ENCODE measurements at regions not wholly inside any gene's neighbourhood (a gene's known extent, or its start where the extent isn't known, plus 50 kb on each side); places are given as distances from the start of the nearest gene placed in this dataset.

DNA sequence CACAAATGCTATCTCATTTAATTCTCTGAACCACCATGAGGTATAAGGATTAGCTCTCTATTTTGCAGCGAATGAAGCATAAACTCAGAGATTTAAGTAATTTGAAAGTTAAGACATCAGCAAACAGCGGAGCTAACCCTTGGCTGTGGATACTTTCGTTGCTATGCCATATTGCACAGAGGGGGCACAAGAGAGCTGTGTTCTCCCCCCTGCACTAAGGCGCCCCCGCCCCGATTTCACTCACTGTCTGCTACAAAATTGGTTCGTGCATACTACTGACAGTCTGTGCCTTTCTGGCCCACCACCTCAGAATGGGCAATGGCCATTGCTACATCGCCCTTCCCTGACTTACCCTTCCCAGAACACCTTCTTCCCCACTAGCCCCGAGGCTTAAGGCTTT lies 105.7 kb upstream of the OBI1 start:
- Histone ChIP-seq H3K27ac (no peak overlapping the region), H3K4me3 (no peak overlapping the region), H3K27me3 (peaks cover 0 to 11% (median 0%) of the 10 kb centered on the region in 7 donors), H3K4me1 (no peaks in the 10 kb centered on the region), H3K36me3 (no peaks in the 10 kb centered on the region), H3K9me3 (no peaks in the 10 kb centered on the region)
- intact Hi-C loops (cut with DNase I) = loop anchor here in 1 of 10 donors (5.0 kb wide), 1 partner anchor 362 kb away; no protein-coding TSS in a partner anchor
- TF ChIP-seq, protein P1, sequence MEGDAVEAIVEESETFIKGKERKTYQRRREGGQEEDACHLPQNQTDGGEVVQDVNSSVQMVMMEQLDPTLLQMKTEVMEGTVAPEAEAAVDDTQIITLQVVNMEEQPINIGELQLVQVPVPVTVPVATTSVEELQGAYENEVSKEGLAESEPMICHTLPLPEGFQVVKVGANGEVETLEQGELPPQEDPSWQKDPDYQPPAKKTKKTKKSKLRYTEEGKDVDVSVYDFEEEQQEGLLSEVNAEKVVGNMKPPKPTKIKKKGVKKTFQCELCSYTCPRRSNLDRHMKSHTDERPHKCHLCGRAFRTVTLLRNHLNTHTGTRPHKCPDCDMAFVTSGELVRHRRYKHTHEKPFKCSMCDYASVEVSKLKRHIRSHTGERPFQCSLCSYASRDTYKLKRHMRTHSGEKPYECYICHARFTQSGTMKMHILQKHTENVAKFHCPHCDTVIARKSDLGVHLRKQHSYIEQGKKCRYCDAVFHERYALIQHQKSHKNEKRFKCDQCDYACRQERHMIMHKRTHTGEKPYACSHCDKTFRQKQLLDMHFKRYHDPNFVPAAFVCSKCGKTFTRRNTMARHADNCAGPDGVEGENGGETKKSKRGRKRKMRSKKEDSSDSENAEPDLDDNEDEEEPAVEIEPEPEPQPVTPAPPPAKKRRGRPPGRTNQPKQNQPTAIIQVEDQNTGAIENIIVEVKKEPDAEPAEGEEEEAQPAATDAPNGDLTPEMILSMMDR (IDR thresholded peaks at IDR 0.05) = no peak
- ATAC-seq = no peak
- DNase-seq = no peak
- 74 to 78% methylated on average over 9 of the region's 9 CpGs for WGBS, 2 donors

DNA sequence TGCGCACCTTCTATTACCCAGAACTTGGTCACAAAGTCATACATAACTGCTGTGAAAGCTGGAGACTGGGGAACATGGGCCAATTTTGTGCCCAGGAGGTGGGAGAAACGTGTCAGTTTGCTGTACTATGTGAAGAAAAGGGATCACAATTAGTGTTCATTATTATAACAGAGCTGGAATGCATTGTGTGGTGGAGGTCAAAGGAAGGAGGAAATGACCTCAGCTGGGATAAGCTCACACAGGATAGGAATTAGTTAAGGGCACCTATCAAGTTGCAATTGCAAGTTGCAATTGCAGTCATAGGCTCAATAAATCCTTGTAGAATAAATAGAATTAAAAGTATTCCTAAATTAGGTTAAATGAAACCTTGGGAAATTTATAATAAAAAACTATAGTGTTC lies 103.9 kb upstream of the OBI1 start:
- Histone ChIP-seq H3K4me1 (no peaks in the 10 kb centered on the region), H3K9me3 (no peaks in the 10 kb centered on the region), H3K4me3 (no peak overlapping the region), H3K27ac (no peak overlapping the region), H3K36me3 (no peaks in the 10 kb centered on the region), H3K27me3 (peaks cover 0 to 14% (median 5%) of the 10 kb centered on the region in 7 donors)
- 58 to 68% methylated on average over 2 of the region's 2 CpGs for whole genome bisulfite sequencing, 2 donors
- TF ChIP-seq, protein P1 (IDR thresholded peaks at IDR 0.05) = no peak
- intact Hi-C loops (cut with DNase I) = loop anchor here in 1 of 10 donors (5.0 kb wide), 1 partner anchor 361 kb away; no protein-coding TSS in a partner anchor
- ATAC-seq (no peak), DNase-seq (no peak)

DNA sequence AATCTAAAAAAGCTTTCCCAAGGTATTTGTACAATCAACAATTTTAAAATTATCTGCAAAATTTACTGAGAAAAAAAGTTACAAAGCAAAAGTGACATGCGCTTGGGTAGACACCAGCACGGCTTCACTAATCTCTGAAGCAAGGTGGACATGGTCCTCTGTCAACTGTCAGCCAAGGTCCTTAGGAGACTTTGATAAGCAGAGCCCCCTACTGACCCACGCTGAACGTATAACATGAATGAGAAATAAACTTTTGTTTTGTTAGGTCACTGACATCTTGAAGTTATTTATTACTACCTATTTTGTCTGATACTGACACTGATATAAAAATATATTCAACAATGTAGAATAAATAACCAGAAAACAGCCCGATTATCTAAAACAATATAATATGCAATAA lies 100.7 kb upstream of the OBI1 start:
- intact Hi-C loops (cut with DNase I) = loop anchor here in 1 of 10 donors (5.0 kb wide), 1 partner anchor 357 kb away; no protein-coding TSS in a partner anchor
- Histone ChIP-seq H3K27me3 (peaks cover 0 to 17% (median 6%) of the 10 kb centered on the region in 7 donors), H3K4me1 (no peaks in the 10 kb centered on the region), H3K27ac (no peak overlapping the region), H3K36me3 (no peaks in the 10 kb centered on the region), H3K4me3 (no peak overlapping the region), H3K9me3 (no peaks in the 10 kb centered on the region)
- DNase-seq = no peak
- TF ChIP-seq, protein P1 (IDR thresholded peaks at IDR 0.05) = no peak
- no peak for ATAC-seq
- 62 to 63% methylated on average over 5 of the region's 5 CpGs for WGBS, 2 donors

DNA sequence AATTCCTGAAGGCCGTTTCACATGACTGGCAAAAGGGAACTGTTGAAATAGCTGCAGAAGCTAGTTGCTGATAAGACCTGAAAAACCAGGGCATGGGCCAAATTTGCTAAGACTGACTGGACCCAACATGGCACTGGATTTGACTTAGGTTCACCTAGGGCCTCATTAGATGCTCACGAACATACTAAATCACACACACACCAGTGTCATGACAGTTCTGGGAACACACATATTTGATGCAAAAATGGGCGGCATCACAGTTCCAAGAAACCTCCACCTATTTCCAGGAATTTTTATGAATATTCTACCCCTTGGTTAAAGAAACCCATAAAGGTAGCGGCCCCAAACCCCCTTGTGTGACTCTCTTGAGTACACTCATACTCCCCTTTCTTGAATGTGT lies 99.6 kb upstream of the OBI1 start:
- DNase-seq (no peak), ATAC-seq (no peak)
- H3K36me3 ChIP-seq = no peaks in the 10 kb centered on the region
- no peak overlapping the region for H3K27ac ChIP-seq
- H3K9me3 ChIP-seq = no peaks in the 10 kb centered on the region
- TF ChIP-seq, protein P1 (IDR thresholded peaks at IDR 0.05) = no peak
- no peaks in the 10 kb centered on the region for H3K4me1 ChIP-seq
- intact Hi-C loops (cut with DNase I) = no loop called here
- peaks cover 0 to 18% (median 8%) of the 10 kb centered on the region in 7 donors for H3K27me3 ChIP-seq
- 73 to 75% methylated on average over 4 of the region's 4 CpGs for WGBS, 2 donors
- H3K4me3 ChIP-seq = no peak overlapping the region
